Hepatocyte (in vitro differentiated cells): ENCODE measurements at regions not wholly inside any gene's neighbourhood (a gene's known extent, or its start where the extent isn't known, plus 50 kb on each side); places are given as distances from the start of the nearest gene placed in this dataset.
"Not testable (repeated sequence)": the region's sequence is repeated elsewhere in the genome, so short reads cannot be mapped to it uniquely, and the experiment has no call there.

Source experiments
- EZH2 ChIP-seq: fragments of 200-600 bp; sonication (generic); IDR thresholded peaks from 2 replicates; pipeline ENCODE4 v1.6.1; 2016; ENCODE audit warnings: antibody characterized with exemption, mild to moderate bottlenecking, borderline replicate concordance
- EZH2phosphoT487 ChIP-seq: fragments of 200-600 bp; sonication (generic); IDR thresholded peaks from one replicate; pipeline ENCODE4 v1.6.1; 2018; ENCODE audit warnings: antibody characterized with exemption, mild to moderate bottlenecking, low read depth, moderate library complexity; ENCODE audit not compliant: unreplicated experiment, severe bottlenecking
- TF ChIP-seq, protein P1 (sequence below): fragments of 200-600 bp; sonication (generic); IDR thresholded peaks from 2 replicates; pipeline ENCODE4 v1.5.1; 2016; ENCODE audit warnings: antibody characterized with exemption, mild to moderate bottlenecking; ENCODE audit not compliant: poor library complexity

DNA sequence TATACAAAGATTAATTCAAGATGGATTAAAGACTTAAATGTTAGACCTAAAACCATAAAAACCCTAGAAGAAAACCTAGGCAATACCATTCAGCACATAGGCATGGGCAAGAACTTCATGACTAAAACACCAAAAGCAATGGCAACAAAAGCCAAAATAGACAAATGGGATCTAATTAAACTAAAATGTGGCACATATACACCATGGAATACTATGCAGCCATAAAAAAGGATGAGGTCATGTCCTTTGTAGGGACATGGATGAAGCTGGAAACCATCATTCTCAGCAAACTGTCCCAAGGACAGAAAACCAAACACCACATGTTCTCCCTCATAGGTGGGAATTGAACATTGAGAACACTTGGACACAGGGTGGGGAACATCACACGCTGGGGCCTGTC lies 133.4 kb upstream of the APOOL start:
- TF ChIP-seq, protein P1, sequence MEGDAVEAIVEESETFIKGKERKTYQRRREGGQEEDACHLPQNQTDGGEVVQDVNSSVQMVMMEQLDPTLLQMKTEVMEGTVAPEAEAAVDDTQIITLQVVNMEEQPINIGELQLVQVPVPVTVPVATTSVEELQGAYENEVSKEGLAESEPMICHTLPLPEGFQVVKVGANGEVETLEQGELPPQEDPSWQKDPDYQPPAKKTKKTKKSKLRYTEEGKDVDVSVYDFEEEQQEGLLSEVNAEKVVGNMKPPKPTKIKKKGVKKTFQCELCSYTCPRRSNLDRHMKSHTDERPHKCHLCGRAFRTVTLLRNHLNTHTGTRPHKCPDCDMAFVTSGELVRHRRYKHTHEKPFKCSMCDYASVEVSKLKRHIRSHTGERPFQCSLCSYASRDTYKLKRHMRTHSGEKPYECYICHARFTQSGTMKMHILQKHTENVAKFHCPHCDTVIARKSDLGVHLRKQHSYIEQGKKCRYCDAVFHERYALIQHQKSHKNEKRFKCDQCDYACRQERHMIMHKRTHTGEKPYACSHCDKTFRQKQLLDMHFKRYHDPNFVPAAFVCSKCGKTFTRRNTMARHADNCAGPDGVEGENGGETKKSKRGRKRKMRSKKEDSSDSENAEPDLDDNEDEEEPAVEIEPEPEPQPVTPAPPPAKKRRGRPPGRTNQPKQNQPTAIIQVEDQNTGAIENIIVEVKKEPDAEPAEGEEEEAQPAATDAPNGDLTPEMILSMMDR: not testable (repeated sequence)
- TF ChIP-seq EZH2, EZH2phosphoT487: not testable (repeated sequence)
